ENCODE measurements at regions not wholly inside any gene's neighbourhood (a gene's known extent, or its start where the extent isn't known, plus 50 kb on each side); places are given as distances from the start of the nearest gene placed in this dataset.

DNA sequence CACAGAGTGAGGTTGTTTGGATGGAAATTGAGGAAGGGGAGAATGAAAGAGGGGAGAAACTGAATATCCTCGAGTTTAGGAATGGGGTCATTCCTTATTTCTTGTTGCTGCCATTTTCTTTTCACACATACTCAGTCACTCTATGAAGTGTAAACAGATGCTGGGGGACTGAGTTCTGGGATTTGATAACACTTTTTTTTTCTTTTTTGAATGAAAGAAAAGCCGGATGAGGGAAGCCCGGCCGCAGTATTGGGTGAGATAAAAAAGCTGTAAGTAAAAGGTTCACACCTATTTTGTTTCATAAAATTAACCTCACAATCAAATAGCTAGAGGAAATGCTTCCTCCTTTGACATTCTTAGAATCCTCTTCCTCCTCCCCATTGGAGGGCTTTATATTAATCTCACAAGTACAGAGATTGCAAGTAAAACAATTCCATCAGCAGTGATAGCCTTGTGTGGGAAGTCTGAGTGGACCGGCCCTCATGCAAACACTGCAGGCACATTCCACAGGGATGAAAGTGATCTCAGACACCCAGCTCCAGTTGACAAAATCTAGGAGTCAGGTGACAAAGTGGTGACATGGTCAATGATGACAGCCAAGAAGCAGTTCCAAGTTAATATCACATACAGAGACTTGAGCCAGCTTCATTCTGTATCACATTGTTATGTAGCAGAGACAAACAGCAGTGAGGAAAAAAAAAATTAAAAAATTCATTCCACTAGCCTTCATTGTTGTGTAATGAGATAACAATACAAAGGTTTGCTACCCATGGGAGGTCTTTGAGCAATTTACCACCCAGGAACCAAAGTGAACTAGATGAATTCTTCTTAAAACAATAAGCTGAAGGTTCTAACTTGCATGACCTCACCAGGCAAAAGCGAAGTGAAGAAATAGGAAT lies 391.1 kb upstream of the HSF2 start (continued):
- TF ChIP-seq MYC (CRISPR knock-in tag; IDR thresholded peaks at IDR 0.05; ENCODE audit: borderline replicate concordance) (no peak), SOX5 (CRISPR knock-in tag; IDR thresholded peaks at IDR 0.05; ENCODE audit: borderline replicate concordance) (no peak), ZNF619 (CRISPR knock-in tag; IDR thresholded peaks at IDR 0.05) (no peak)

DNA sequence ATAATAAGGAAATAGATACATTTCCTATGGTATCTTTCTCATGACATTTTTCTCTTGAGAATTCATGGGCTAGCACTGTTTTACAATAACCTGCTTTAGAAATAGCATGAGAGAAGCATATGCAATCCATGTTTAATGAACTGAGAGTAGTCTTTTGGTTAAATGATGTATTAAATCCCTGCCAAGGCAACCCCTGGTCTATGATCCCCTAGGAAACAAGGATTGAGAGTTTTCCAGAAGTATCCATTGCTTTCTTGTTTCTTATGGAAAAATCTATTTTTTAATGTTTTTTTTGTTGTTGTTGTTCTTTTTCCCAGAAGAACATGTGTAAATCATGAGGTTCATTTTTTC lies 390.5 kb upstream of the HSF2 start:
- BruUV-seq (replicated peaks), result no TSS peak
- ChIA-PET POLR2A (no interaction called here), CTCF (ENCODE audit: low intra/inter-chr PET ratio, low total read pairs) (no interaction called here)
- H3K27me3 ChIP-seq (ENCODE audit: control insufficient read depth in 1 of 2, insufficient read depth in 2 of 2, low read length in 2 of 2), result no peaks in the 10 kb centered on the region
- no peaks in the 10 kb centered on the region for H3K79me2 ChIP-seq (ENCODE audit: insufficient read depth, low read length)
- no peaks in the 10 kb centered on the region for H4K20me1 ChIP-seq (ENCODE audit: insufficient read depth, low read length)
- TF ChIP-seq NCOA2 (CRISPR knock-in tag; IDR thresholded peaks at IDR 0.05) (no peak), HCFC1 (IDR thresholded peaks at IDR 0.05; ENCODE audit: low read depth, low read length) (no peak), ZNF354B (CRISPR knock-in tag; IDR thresholded peaks at IDR 0.05) (no peak), ZNF121 (CRISPR knock-in tag; IDR thresholded peaks at IDR 0.05) (no peak), E2F1 (CRISPR knock-in tag; IDR thresholded peaks at IDR 0.05) (no peak), ZC3H4 (CRISPR knock-in tag; IDR thresholded peaks at IDR 0.05; ENCODE audit: borderline replicate concordance) (no peak), ZNF777 (CRISPR knock-in tag; IDR thresholded peaks at IDR 0.05) (no peak), DNMT1 (CRISPR knock-in tag; IDR thresholded peaks at IDR 0.05) (no peak), MED1 (CRISPR knock-in tag; IDR thresholded peaks at IDR 0.05) (no peak)
- TF ChIP-seq, protein P1, sequence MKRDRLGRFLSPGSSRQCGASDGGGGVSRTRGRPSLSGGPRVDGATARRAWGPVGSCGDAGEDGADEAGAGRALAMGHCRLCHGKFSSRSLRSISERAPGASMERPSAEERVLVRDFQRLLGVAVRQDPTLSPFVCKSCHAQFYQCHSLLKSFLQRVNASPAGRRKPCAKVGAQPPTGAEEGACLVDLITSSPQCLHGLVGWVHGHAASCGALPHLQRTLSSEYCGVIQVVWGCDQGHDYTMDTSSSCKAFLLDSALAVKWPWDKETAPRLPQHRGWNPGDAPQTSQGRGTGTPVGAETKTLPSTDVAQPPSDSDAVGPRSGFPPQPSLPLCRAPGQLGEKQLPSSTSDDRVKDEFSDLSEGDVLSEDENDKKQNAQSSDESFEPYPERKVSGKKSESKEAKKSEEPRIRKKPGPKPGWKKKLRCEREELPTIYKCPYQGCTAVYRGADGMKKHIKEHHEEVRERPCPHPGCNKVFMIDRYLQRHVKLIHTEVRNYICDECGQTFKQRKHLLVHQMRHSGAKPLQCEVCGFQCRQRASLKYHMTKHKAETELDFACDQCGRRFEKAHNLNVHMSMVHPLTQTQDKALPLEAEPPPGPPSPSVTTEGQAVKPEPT (CRISPR knock-in tag; IDR thresholded peaks at IDR 0.05; ENCODE audit: low read depth), result no peak
- TF ChIP-seq, protein P2, sequence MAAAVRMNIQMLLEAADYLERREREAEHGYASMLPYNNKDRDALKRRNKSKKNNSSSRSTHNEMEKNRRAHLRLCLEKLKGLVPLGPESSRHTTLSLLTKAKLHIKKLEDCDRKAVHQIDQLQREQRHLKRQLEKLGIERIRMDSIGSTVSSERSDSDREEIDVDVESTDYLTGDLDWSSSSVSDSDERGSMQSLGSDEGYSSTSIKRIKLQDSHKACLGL (CRISPR knock-in tag; IDR thresholded peaks at IDR 0.05), result no peak
- H3K27ac ChIP-seq (ENCODE audit: extremely low read length, insufficient read depth, low read length), result no peak overlapping the region
- no peak overlapping the region for H3K9ac ChIP-seq (ENCODE audit: insufficient read depth, low read depth, low read length)
- in situ Hi-C loops (cut with HindIII; ENCODE audit: extremely low pct_ligation_motif_present, low pct_unique_long_range_greater_than_20kb), result no loop called here
- H2AFZ ChIP-seq (ENCODE audit: low read length), result no peak overlapping the region
- no peaks in the 10 kb centered on the region for H3K9me3 ChIP-seq (ENCODE audit: low read length)
- FAIRE-seq (no peak), ATAC-seq (no peak), DNase-seq (ENCODE audit: low spot score) (no peak)
- H3K4me2 ChIP-seq (ENCODE audit: low read depth, low read length), result no peak overlapping the region
- H3K4me3 ChIP-seq (replicated peaks in 1 of 3; ENCODE audit: insufficient read depth in 1 of 3, low read depth in 2 of 3, low read length in 3 of 3), result no peak overlapping the region
- H3K36me3 ChIP-seq (replicated peaks in 1 of 2; ENCODE audit: control insufficient read depth in 1 of 2, insufficient read depth in 2 of 2, low read length in 2 of 2), result no peaks in the 10 kb centered on the region
- intact Hi-C loops (cut with micrococcal nuclease; ENCODE audit: unreplicated experiment), result no loop called here
- no peaks in the 10 kb centered on the region for H3K4me1 ChIP-seq (ENCODE audit: insufficient read depth, low read length)
